Erythroblast (primary cell): ENCODE measurements at regions not wholly inside any gene's neighbourhood (a gene's known extent, or its start where the extent isn't known, plus 50 kb on each side); places are given as distances from the start of the nearest gene placed in this dataset.

Source experiments
- GATA1 ChIP-seq: IDR thresholded peaks from 2 replicates; pipeline ENCODE4 v1.6.1; 2011; ENCODE audit warnings: low read depth, mild to moderate bottlenecking, control low read depth, low read length, moderate library complexity
- POLR2A ChIP-seq: IDR thresholded peaks from 2 replicates; pipeline ENCODE4 v1.6.1; 2011; ENCODE audit warnings: mild to moderate bottlenecking, low read length

DNA sequence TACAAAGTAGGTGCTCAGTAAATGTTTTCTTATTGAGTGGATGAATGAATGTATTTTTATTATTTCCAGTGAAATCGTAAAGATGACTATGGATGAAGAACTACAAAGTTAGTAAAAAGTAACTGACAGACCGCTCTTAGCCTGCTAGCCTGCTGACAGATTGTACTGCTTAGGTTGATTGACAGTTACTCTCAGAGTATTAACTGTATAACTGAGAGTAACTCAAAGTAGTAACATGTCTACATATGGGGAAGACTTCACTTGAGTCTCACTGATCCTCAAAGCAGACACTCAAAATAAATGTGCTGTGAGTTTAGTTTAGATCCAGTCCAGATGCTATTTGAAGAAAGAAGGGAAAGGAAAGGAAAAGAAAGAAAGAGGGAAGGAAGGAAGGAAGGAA lies 272.3 kb upstream of the AMIGO2 start:
- TF ChIP-seq POLR2A: no peak
- TF ChIP-seq GATA1: no peak
